Raji (cell line): ENCODE measurements at regions not wholly inside any gene's neighbourhood (a gene's known extent, or its start where the extent isn't known, plus 50 kb on each side); places are given as distances from the start of the nearest gene placed in this dataset.

ENCODE experiments used
- POLR2A ChIP-seq: IDR thresholded peaks from 2 replicates; pipeline ENCODE4 v1.6.1; 2011; ENCODE audit warnings: low read depth, low read length, control low read depth; ENCODE audit not compliant: insufficient read depth

- no peak for TF ChIP-seq POLR2A
Measured at GRCh38 chr6:105951322-105951721, 134.8 kb upstream of the PRDM1 start.

- TF ChIP-seq POLR2A, result no peak
Measured at GRCh38 chr6:105949869-105950268, 136.3 kb upstream of the PRDM1 start.

GRCh38 chr6:105943514-105943913 is 142.6 kb upstream of the PRDM1 start:
- no peak for TF ChIP-seq POLR2A

GRCh38 chr6:105941621-105942412 is 144.3 kb upstream of the PRDM1 start:
- TF ChIP-seq POLR2A, result no peak

GRCh38 chr6:105940990-105941389 is 145.1 kb upstream of the PRDM1 start:
- no peak for TF ChIP-seq POLR2A

- TF ChIP-seq POLR2A, result no peak
Measured at GRCh38 chr6:105936972-105937371, 149.2 kb upstream of the PRDM1 start.

- TF ChIP-seq POLR2A, result no peak
Measured at GRCh38 chr6:105935416-105935815, 150.7 kb upstream of the PRDM1 start.

GRCh38 chr6:105934708-105935107 is 151.4 kb upstream of the PRDM1 start:
- no peak for TF ChIP-seq POLR2A

- no peak for TF ChIP-seq POLR2A
Measured at GRCh38 chr6:105932440-105932839, 153.7 kb upstream of the PRDM1 start.

- TF ChIP-seq POLR2A, result no peak
Measured at GRCh38 chr6:105929626-105930025, 156.5 kb upstream of the PRDM1 start.

- TF ChIP-seq POLR2A, result no peak
Measured at GRCh38 chr6:105926318-105926717, 159.8 kb upstream of the PRDM1 start.

- no peak for TF ChIP-seq POLR2A
Measured at GRCh38 chr6:105925706-105926105, 160.4 kb upstream of the PRDM1 start.

GRCh38 chr6:105921781-105922180 is 164.4 kb upstream of the PRDM1 start:
- no peak for TF ChIP-seq POLR2A

- TF ChIP-seq POLR2A, result no peak
Measured at GRCh38 chr6:105920071-105920470, 166.1 kb upstream of the PRDM1 start.

GRCh38 chr6:105917038-105917695 is 169.0 kb upstream of the PRDM1 start:
- no peak for TF ChIP-seq POLR2A

GRCh38 chr6:105911106-105911629 is 175.0 kb upstream of the PRDM1 start:
- TF ChIP-seq POLR2A, result no peak
